ENCODE measurements at regions not wholly inside any gene's neighbourhood (a gene's known extent, or its start where the extent isn't known, plus 50 kb on each side); places are given as distances from the start of the nearest gene placed in this dataset.

DNA sequence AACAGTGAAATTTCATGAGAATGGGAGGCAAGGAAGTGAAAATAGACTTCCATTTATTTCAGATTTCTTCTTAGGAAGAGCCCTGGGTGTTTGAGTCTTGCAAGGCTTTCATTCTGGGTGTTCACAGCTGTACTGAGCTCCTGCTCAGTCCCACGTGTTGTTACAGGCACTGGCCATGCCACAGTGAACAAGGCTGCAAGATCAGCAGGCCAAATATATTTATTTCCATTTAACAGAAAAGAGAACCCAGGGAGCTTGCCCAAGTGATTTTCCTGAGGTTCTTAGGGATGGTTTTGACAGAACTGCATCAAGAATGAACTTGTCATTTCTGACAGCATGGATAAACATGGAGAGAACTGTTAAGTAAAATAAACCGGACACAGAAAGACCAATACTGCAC, 54.5 kb upstream of the CD36 start:
- TF ChIP-seq, protein P1, sequence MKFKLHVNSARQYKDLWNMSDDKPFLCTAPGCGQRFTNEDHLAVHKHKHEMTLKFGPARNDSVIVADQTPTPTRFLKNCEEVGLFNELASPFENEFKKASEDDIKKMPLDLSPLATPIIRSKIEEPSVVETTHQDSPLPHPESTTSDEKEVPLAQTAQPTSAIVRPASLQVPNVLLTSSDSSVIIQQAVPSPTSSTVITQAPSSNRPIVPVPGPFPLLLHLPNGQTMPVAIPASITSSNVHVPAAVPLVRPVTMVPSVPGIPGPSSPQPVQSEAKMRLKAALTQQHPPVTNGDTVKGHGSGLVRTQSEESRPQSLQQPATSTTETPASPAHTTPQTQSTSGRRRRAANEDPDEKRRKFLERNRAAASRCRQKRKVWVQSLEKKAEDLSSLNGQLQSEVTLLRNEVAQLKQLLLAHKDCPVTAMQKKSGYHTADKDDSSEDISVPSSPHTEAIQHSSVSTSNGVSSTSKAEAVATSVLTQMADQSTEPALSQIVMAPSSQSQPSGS (IDR thresholded peaks at IDR 0.05; ENCODE audit: low read length), result no peak
- TF ChIP-seq TBP (IDR thresholded peaks at IDR 0.05; ENCODE audit: low read depth, low read length) (no peak), EP300 (IDR thresholded peaks at IDR 0.05; ENCODE audit: borderline replicate concordance in 1 of 2, low read depth in 2 of 2, low read length in 2 of 2) (no peak)
- TF ChIP-seq, protein P2, sequence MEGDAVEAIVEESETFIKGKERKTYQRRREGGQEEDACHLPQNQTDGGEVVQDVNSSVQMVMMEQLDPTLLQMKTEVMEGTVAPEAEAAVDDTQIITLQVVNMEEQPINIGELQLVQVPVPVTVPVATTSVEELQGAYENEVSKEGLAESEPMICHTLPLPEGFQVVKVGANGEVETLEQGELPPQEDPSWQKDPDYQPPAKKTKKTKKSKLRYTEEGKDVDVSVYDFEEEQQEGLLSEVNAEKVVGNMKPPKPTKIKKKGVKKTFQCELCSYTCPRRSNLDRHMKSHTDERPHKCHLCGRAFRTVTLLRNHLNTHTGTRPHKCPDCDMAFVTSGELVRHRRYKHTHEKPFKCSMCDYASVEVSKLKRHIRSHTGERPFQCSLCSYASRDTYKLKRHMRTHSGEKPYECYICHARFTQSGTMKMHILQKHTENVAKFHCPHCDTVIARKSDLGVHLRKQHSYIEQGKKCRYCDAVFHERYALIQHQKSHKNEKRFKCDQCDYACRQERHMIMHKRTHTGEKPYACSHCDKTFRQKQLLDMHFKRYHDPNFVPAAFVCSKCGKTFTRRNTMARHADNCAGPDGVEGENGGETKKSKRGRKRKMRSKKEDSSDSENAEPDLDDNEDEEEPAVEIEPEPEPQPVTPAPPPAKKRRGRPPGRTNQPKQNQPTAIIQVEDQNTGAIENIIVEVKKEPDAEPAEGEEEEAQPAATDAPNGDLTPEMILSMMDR (IDR thresholded peaks at IDR 0.05; ENCODE audit: control extremely low read depth in 1 of 3, insufficient read depth in 1 of 3, low read depth in 1 of 3, low read length in 3 of 3), result no peak

Data from H1 (cell line).